GM10266 (cell line): ENCODE measurements at regions not wholly inside any gene's neighbourhood (a gene's known extent, or its start where the extent isn't known, plus 50 kb on each side); places are given as distances from the start of the nearest gene placed in this dataset.

Experiments
- DNase-seq: peaks from one replicate; pipeline ENCODE4 v3.0.0; 2012; ENCODE audit errors: extremely low spot score
- CTCF ChIP-seq: IDR thresholded peaks from 2 replicates; pipeline ENCODE4 v1.5.1; 2012; ENCODE audit warnings: mild to moderate bottlenecking, low read depth; ENCODE audit not compliant: control insufficient read depth, insufficient read depth; ENCODE audit errors: missing control alignments

- no peak for TF ChIP-seq CTCF
Observed at GRCh38 chr9:22857316-22857715, 410.7 kb downstream of the DMRTA1 start.

GRCh38 chr9:22863106-22863505 lies 416.5 kb downstream of the DMRTA1 start:
- no peak for TF ChIP-seq CTCF
- DNase-seq: no peak

More at GRCh38 chr9:22857316-22857715, 410.7 kb downstream of the DMRTA1 start:
- DNase-seq: no peak

DNA sequence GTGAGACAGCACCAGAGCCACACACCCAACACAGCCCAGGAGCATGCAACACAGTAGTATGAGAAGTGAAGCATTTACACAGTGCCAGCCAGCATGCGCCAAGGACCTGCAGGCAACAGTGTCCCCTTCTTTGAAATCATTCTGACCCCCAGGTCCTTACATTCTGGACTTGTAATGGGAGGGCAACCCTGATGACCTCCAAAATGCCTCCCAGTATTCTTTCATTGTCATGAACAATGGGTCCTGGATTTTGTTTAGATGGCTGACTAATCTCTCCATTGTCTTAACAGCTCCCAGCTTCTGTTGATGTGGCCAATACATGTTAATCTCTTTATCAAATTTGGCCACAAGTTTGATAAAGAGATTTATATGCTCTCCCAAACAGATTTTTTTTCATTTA lies 417.1 kb downstream of the DMRTA1 start:
- TF ChIP-seq CTCF: no peak
- no peak for DNase-seq

DNA sequence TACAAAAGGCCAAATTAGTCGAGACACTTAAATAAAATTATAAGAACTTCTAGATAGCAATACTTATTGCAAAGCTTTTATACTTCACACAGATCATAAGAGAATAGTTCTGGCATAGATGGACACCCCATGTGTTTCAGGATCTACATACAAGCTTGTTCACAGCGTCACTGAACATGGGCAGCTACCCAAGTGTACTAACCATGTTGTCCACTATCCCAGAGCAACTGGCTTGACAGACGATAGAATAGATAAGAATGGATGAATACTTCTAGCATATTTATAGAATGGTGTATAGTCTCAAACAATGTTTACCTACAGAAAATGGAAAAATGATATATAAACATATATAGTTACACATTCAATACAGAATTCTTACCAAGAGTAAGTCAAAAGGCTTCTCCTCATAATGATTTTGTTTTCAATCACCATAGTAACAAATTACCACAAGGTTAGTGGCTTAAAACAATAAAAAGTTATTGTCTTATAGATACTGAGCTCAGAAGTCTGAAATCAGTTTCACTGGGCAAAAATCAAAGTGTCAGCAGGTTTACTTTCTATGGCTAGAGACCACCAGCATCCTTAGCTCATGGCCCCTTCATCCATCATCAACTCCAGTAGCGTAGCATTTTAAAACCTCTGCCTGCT lies 446.7 kb downstream of the DMRTA1 start:
- no peak for DNase-seq
- TF ChIP-seq CTCF: no peak

DNA sequence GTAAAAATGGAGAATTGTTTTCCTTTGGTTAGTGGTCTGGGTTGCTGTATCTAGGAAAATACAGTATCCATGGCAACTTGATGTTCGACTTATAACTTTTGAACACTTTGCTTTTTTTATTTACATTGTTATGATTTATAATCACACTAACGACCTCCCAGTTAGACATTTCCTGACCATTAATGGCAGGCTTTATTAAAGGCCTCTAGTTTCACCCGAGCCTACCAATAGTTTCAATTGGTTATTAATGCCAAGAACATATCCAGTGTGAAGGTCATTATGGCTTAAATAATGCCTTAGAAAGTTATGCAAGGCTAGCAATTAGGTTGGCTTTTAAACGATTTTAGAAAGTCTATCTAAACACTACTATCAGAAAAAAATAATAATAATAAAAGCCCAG lies 452.0 kb downstream of the DMRTA1 start:
- TF ChIP-seq CTCF: no peak
- DNase-seq: no peak

DNA sequence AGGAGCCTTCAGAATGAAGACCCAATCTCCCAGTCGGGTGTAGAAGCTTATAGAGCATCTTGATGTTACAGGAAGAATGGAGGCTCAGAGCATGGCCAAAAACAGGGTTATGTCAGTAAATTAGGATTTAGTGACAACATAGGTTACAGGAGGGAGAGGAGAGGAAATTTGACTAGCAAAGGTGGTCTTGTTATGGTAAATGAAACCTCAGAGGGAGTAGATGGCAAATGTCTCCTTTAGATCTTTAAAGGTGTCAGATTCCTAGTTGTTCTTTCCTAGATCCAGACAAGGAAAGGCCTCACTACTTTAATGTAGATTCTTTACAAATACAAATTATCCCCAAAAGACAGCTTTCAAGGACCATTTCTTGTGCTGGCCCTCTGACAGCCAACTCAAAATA lies 465.0 kb downstream of the DMRTA1 start:
- no peak for TF ChIP-seq CTCF
- DNase-seq: no peak

- DNase-seq: no peak
- no peak for TF ChIP-seq CTCF
Observed at GRCh38 chr9:22913026-22913425, 466.4 kb downstream of the DMRTA1 start.
